IMR-90 (cell line): ENCODE measurements at regions not wholly inside any gene's neighbourhood (a gene's known extent, or its start where the extent isn't known, plus 50 kb on each side); places are given as distances from the start of the nearest gene placed in this dataset.

Experiments used
- ATAC-seq: fragments of 200-7000 bp; cut with Tn5 transposase; 2 replicates; pipeline ENCODE4 v1.9.1; 2020; ENCODE audit warnings: low read depth, mild to moderate bottlenecking, moderate library complexity
- BruUV-seq: library from RNA; stranded (reverse); fragments of 400-500 nt; replicated peaks from 2 replicates; lab custom pipeline; 2021; lab: Mats Ljungman, UMichigan
- CTCF ChIA-PET: fragments of 300-600 bp; formaldehyde crosslinking; extraction: SDS; loops from one replicate; lab custom pipeline; 2021; ENCODE audit warnings: antibody characterized with exemption; lab: Yijun Ruan, JAX
- POLR2A ChIA-PET: fragments of 300-600 bp; sonication (Branson Sonifier 250); formaldehyde crosslinking; loops from one replicate; lab custom pipeline; 2022; ENCODE audit warnings: antibody characterized with exemption; ENCODE audit not compliant: unreplicated experiment; lab: Charles Lee
- DNase-seq: peaks from one replicate; pipeline ENCODE4 v3.0.0; 2013
- H2AFZ ChIP-seq: replicated peaks from 2 replicates; pipeline ENCODE3; 2013; ENCODE audit warnings: low read length, mild to moderate bottlenecking; ENCODE audit not compliant: poor library complexity
- H2AK5ac ChIP-seq: 2 replicates; pipeline ENCODE4 v1.6.1; 2013; ENCODE audit warnings: low read depth, low read length, inconsistent platforms
- H2AK9ac ChIP-seq: replicated peaks from 2 replicates; pipeline ENCODE3; 2013; ENCODE audit warnings: mild to moderate bottlenecking, low read depth, low read length, moderate library complexity; ENCODE audit not compliant: poor library complexity
- H2BK120ac ChIP-seq: 2 replicates; pipeline ENCODE4 v1.6.1; 2013; ENCODE audit warnings: low read depth, low read length, inconsistent platforms
- H2BK15ac ChIP-seq: 3 replicates; pipeline ENCODE4 v1.6.1; 2013; ENCODE audit warnings: low read depth, low read length, inconsistent platforms
- H2BK20ac ChIP-seq: 2 replicates; pipeline ENCODE4 v1.6.1; 2013; ENCODE audit warnings: low read depth, mild to moderate bottlenecking, inconsistent platforms, low read length, moderate library complexity
- H2BK5ac ChIP-seq: 2 replicates; pipeline ENCODE4 v1.6.1; 2013; ENCODE audit warnings: mild to moderate bottlenecking, low read depth, low read length, inconsistent platforms; ENCODE audit not compliant: poor library complexity, severe bottlenecking
- H3K14ac ChIP-seq: replicated peaks from 2 replicates; pipeline ENCODE4 v1.6.1; 2013; ENCODE audit warnings: low read depth, low read length, inconsistent platforms
- H3K18ac ChIP-seq: 2 replicates; pipeline ENCODE4 v1.6.1; 2013; ENCODE audit warnings: low read depth, low read length, control low read depth
- H3K23ac ChIP-seq: 2 replicates; pipeline ENCODE4 v1.6.1; 2013; ENCODE audit warnings: low read depth, low read length, inconsistent platforms
- H3K27ac ChIP-seq: 2 replicates; pipeline ENCODE4 v1.5.1; 2013; ENCODE audit warnings: mild to moderate bottlenecking, control low read depth, low read length; ENCODE audit not compliant: insufficient read depth
- H3K27me3 ChIP-seq: 2 replicates; pipeline ENCODE4 v1.6.1; 2013; ENCODE audit warnings: low read length; ENCODE audit not compliant: control insufficient read depth, insufficient read depth
- H3K36me3 ChIP-seq: 2 replicates; pipeline ENCODE4 v1.6.1; 2013; ENCODE audit warnings: low read length, mixed read lengths; ENCODE audit not compliant: control insufficient read depth, insufficient read depth
- H3K4ac ChIP-seq: 2 replicates; pipeline ENCODE4 v1.6.1; 2013; ENCODE audit warnings: low read depth, low read length, inconsistent platforms
- H3K4me1 ChIP-seq: 2 replicates; pipeline ENCODE4 v1.6.1; 2013; ENCODE audit warnings: low read length, mixed read lengths; ENCODE audit not compliant: control insufficient read depth, insufficient read depth
- H3K4me2 ChIP-seq: 2 replicates; pipeline ENCODE4 v1.6.1; 2013; ENCODE audit warnings: low read depth, mild to moderate bottlenecking, control low read depth, low read length, moderate library complexity
- H3K4me3 ChIP-seq: 2 replicates; pipeline ENCODE4 v1.5.1; 2013; ENCODE audit warnings: low read depth, mild to moderate bottlenecking, control low read depth, low read length, moderate library complexity; ENCODE audit not compliant: insufficient read depth
- H3K56ac ChIP-seq: 2 replicates; pipeline ENCODE4 v1.6.1; 2013; ENCODE audit warnings: low read length, inconsistent platforms; ENCODE audit not compliant: insufficient read depth; ENCODE audit errors: extremely low read depth
- H3K79me1 ChIP-seq, 2 experiments: 2 replicates each; pipeline ENCODE4 v1.6.1; 2013; ENCODE audit warnings: low read length in 2 of 2, inconsistent platforms in 1 of 2, low read depth in 1 of 2
- H3K9ac ChIP-seq: 2 replicates; pipeline ENCODE4 v1.6.1; 2013; ENCODE audit warnings: low read depth, low read length, control low read depth
- H3K9me1 ChIP-seq: 2 replicates; pipeline ENCODE4 v1.6.1; 2013; ENCODE audit warnings: low read length, inconsistent platforms; ENCODE audit not compliant: insufficient read depth
- H3K9me3 ChIP-seq: 2 replicates; pipeline ENCODE4 v1.6.1; 2013; ENCODE audit warnings: low read length; ENCODE audit not compliant: control insufficient read depth, insufficient read depth
- H4K20me1 ChIP-seq: 2 replicates; pipeline ENCODE4 v1.6.1; 2013; ENCODE audit warnings: low read length, inconsistent platforms; ENCODE audit not compliant: insufficient read depth
- H4K5ac ChIP-seq: 2 replicates; pipeline ENCODE4 v1.6.1; 2013; ENCODE audit warnings: mild to moderate bottlenecking, low read depth, low read length, control low read depth
- H4K8ac ChIP-seq, 2 experiments: 2 replicates each; pipeline ENCODE4 v1.6.1; 2013; ENCODE audit warnings: low read depth in 2 of 2, low read length in 2 of 2, control low read depth in 1 of 2, inconsistent platforms in 1 of 2
- H4K91ac ChIP-seq: 2 replicates; pipeline ENCODE4 v1.6.1; 2013; ENCODE audit warnings: low read depth, low read length, inconsistent platforms; ENCODE audit not compliant: insufficient read depth
- CEBPB ChIP-seq: IDR thresholded peaks from 2 replicates; pipeline ENCODE4 v1.6.1; 2012; ENCODE audit warnings: low read depth, low read length, improper control_type of control experiment
- NFE2L2 ChIP-seq: fragments of 150-350 bp; IDR thresholded peaks from 2 replicates; pipeline ENCODE4 v1.6.1; 2016; ENCODE audit warnings: low read depth, mild to moderate bottlenecking, low read length
- WGBS, 2 experiments: methylation state at CpG; one replicate each; pipeline versions ENCODE4 v1.1.5 to v1.1.7; 2013; ENCODE audit warnings: missing lambda C conversion rate in 2 of 2; ENCODE audit not compliant: insufficient read length in 1 of 2; ENCODE audit errors: extremely low coverage in 2 of 2; 5-methylcytosine and 5-hydroxymethylcytosine counted together
- dilution Hi-C: fragments of 300-500 bp; cut with HindIII; formaldehyde crosslinking; loops from one replicate; pipeline ENCODE4 v1.14.3; 2018; ENCODE audit warnings: low sequenced_read_pairs; ENCODE audit not compliant: unreplicated experiment
- in situ Hi-C: fragments of 300-500 bp; cut with MboI; formaldehyde crosslinking; loops from 3 replicates; pipeline ENCODE4 v1.14.3; 2019; ENCODE audit warnings: low sequenced_read_pairs, inconsistent platforms, mixed read lengths
- intact Hi-C: fragments of 100-400 bp; cut with micrococcal nuclease; formaldehyde crosslinking; loops from 2 replicates; pipeline ENCODE4 v1.10.0; 2022

GRCh38 chr5:178788381-178789085 is 58.1 kb upstream of the ZNF354A start:
- no peak for DNase-seq
- Histone ChIP-seq H2AK5ac (no peak overlapping the region), H2BK15ac (no peak overlapping the region), H2AK9ac (no peak overlapping the region), H2BK5ac (no peak overlapping the region), H3K9me1 (no peaks in the 10 kb centered on the region), H3K14ac (no peak overlapping the region), H3K56ac (no peak overlapping the region), H4K8ac (no peak overlapping the region), H3K27ac (no peak overlapping the region), H3K4ac (no peak overlapping the region), H3K23ac (no peak overlapping the region), H3K4me1 (no peaks in the 10 kb centered on the region), H4K5ac (no peak overlapping the region), H3K4me2 (no peak overlapping the region), H3K9me3 (peaks cover 43% of the 10 kb centered on the region), H2BK20ac (no peak overlapping the region), H3K9ac (no peak overlapping the region), H2BK120ac (no peak overlapping the region), H3K18ac (no peak overlapping the region), H3K36me3 (no peaks in the 10 kb centered on the region), H3K27me3 (no peaks in the 10 kb centered on the region), H4K91ac (no peak overlapping the region), H4K20me1 (no peaks in the 10 kb centered on the region), H3K79me1 (no peaks in the 10 kb centered on the region), H2AFZ (no peak overlapping the region), H3K4me3 (no peak overlapping the region)
- BruUV-seq = no TSS peak
- WGBS, 2 experiments = 70% methylated on average over 12 of the region's 21 CpGs; no CpG with 5 or more reads in 1 of the 2 experiments
- no peak for TF ChIP-seq CEBPB
- no peak for TF ChIP-seq NFE2L2
- dilution Hi-C loops (no loop called here), in situ Hi-C loops (no loop called here), intact Hi-C loops (no loop called here)
- ChIA-PET POLR2A (no interaction called here), CTCF (no interaction called here)
- no peak for ATAC-seq
